GM23248 (cell line): ENCODE measurements at regions not wholly inside any gene's neighbourhood (a gene's known extent, or its start where the extent isn't known, plus 50 kb on each side); places are given as distances from the start of the nearest gene placed in this dataset.

Experiments used
- EZH2 ChIP-seq: fragments of 200-600 bp; sonication (generic); IDR thresholded peaks from 2 replicates; pipeline ENCODE4 v1.6.1; 2018; ENCODE audit warnings: antibody characterized with exemption, mild to moderate bottlenecking; ENCODE audit not compliant: insufficient read depth, poor library complexity, severe bottlenecking
- EZH2phosphoT487 ChIP-seq: fragments of 200-600 bp; sonication (generic); IDR thresholded peaks from 2 replicates; pipeline ENCODE4 v1.6.1; 2018; ENCODE audit warnings: antibody characterized with exemption, moderate library complexity, mild to moderate bottlenecking, low read depth; ENCODE audit not compliant: insufficient read depth

DNA sequence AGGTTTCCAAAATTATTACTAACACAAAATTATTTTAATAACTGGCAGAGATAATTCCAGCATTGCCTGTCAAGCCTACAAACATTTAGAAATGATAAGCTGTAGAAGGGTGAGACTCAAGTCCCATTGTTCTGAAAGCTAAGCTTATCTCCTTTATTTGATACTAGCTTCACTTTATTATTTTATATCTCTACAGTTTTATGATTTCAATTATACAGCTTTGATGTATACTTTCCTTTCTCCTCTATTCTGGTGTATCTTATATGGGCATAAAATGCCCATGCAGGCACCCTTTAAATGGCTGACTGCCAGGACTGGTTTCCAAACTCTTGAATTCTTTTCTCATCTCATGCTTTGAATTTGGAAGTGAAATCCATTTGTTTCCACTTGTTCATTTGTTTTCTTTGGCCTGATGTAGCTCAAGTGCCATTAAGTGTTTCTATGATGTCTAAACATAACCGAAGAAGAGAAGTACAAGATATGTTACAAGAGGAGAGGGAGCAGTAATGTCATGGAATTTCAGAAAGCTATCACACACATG lies 372.1 kb upstream of the ARHGEF26 start:
- TF ChIP-seq EZH2phosphoT487 (no peak), EZH2 (no peak)
